Right cardiac atrium (tissue), 5 donors: ENCODE measurements at regions not wholly inside any gene's neighbourhood (a gene's known extent, or its start where the extent isn't known, plus 50 kb on each side); places are given as distances from the start of the nearest gene placed in this dataset.
"Not testable (repeated sequence)": the region's sequence is repeated elsewhere in the genome, so short reads cannot be mapped to it uniquely, and the experiment has no call there.

Source experiments
- ATAC-seq, 2 donors: fragments of 200-7000 bp; cut with Tn5 transposase; one replicate each; pipeline versions ENCODE4 v1.8.0 to v1.9.1; 2020; ENCODE audit warnings: moderate library complexity in 2 of 2, mild to moderate bottlenecking in 1 of 2
- DNase-seq, 3 donors: peaks; one replicate each; pipeline ENCODE4 v3.0.0-alpha.2; 2020
- H3K27ac ChIP-seq: one replicate; pipeline ENCODE4 v1.5.1; 2013; ENCODE audit warnings: mild to moderate bottlenecking, low read length, control low read depth, moderate library complexity
- H3K27me3 ChIP-seq: one replicate; pipeline ENCODE4 v1.6.1; 2013; ENCODE audit not compliant: control insufficient read depth, insufficient read depth
- H3K4me1 ChIP-seq: one replicate; pipeline ENCODE4 v1.6.1; 2013; ENCODE audit warnings: low read length; ENCODE audit not compliant: control insufficient read depth, insufficient read depth
- H3K4me3 ChIP-seq: one replicate; pipeline ENCODE4 v1.5.1; 2013; ENCODE audit warnings: low read length, control low read depth
- H3K9me3 ChIP-seq: one replicate; pipeline ENCODE4 v1.6.1; 2013; ENCODE audit warnings: low read length; ENCODE audit not compliant: control insufficient read depth
- WGBS: extraction: QIAGEN DNeasy Blood & Tissue Kit; methylation state at CpG from one replicate; pipeline ENCODE4 v1.1.7; 2013; 5-methylcytosine and 5-hydroxymethylcytosine counted together
- intact Hi-C, 4 donors: fragments of 100-400 bp; cut with DNase I; formaldehyde crosslinking; loops; one replicate each; pipeline versions ENCODE4 v1.11.0 to v1.14.0; 2022 to 2023
- donor health status: healthy with polysubstance abuse.
- donor health status: DM: no; HTN: yes; CAD: no.
- donor health status: DM: no; HTN: no; CAD: no.
- donor health status: DM: no; HTN: yes; CAD: no; lungs with severe emphysema.
- donor health status: DM: yes; HTN: yes; CAD: no.

DNA sequence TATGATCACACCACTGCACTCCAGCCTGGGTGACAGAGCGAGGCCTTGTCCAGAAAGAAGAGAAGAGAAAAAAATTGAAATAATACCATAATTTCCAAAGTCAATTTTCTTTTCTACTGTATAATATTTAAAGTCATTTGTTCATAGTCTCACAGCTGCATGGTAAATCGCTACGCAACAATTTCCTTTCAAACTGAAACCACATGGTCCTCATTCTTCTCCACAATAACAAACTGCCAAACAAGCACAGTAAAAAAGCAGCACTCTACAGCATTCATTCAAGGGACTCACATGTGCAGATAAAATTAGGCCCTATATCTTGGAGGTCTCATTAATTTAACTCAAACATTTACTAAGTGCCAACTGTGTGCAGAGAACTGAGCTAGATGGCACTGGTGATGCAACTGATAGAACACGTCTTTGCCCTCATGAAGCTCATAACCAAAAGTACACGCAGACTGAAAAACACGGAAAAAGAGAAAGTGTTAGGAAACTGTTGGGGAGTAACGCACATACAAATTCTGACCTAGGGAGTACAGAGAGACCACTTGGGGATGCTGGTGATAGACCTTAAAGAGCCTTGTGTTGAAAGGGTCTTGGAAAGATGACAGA, 68.4 kb upstream of the SRRM3 start:
- intact Hi-C loops = no loop called here
- no peak overlapping the region for H3K4me3 ChIP-seq
- WGBS = 57% methylated on average over 7 of the region's 7 CpGs
- no peaks in the 10 kb centered on the region for H3K9me3 ChIP-seq
- no peak overlapping the region for H3K27ac ChIP-seq
- no peaks in the 10 kb centered on the region for H3K27me3 ChIP-seq
- H3K4me1 ChIP-seq = no peaks in the 10 kb centered on the region
- ATAC-seq (no peak), DNase-seq (no peak)

- intact Hi-C loops = no loop called here
- 42% methylated on average over 3 of the region's 3 CpGs for WGBS
- H3K4me3 ChIP-seq = no peak overlapping the region
- H3K27ac ChIP-seq = no peak overlapping the region
- H3K9me3 ChIP-seq = no peaks in the 10 kb centered on the region
- H3K4me1 ChIP-seq = no peaks in the 10 kb centered on the region
- no peaks in the 10 kb centered on the region for H3K27me3 ChIP-seq
- ATAC-seq (no peak), DNase-seq (no peak)
Measured at GRCh38 chr7:76133839-76134238, 67.9 kb upstream of the SRRM3 start.

DNA sequence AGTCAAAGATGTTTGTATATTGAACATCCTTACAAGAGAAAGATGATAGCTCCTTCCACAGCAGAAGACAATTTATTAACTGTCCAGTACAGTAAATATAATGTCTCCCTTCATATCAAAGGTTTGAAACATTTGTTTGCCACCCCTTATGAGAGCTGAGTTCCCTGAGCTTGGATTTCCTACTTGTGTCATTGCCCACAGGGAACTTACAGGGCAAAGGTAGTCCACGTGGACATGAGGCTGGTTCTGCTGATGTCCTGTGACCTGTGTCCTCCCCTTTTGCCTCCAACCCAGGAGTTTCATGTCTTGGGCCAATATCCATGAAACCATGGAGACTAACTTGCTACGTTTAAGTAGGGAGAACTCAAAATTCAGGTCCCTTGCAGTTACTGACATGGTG, 66.4 kb upstream of the SRRM3 start:
- H3K27ac ChIP-seq, H3K9me3 ChIP-seq, ATAC-seq, H3K27me3 ChIP-seq, H3K4me1 ChIP-seq, H3K4me3 ChIP-seq, DNase-seq, intact Hi-C loops: not testable (repeated sequence)
- WGBS = 60% methylated on average over 2 of the region's 2 CpGs

DNA sequence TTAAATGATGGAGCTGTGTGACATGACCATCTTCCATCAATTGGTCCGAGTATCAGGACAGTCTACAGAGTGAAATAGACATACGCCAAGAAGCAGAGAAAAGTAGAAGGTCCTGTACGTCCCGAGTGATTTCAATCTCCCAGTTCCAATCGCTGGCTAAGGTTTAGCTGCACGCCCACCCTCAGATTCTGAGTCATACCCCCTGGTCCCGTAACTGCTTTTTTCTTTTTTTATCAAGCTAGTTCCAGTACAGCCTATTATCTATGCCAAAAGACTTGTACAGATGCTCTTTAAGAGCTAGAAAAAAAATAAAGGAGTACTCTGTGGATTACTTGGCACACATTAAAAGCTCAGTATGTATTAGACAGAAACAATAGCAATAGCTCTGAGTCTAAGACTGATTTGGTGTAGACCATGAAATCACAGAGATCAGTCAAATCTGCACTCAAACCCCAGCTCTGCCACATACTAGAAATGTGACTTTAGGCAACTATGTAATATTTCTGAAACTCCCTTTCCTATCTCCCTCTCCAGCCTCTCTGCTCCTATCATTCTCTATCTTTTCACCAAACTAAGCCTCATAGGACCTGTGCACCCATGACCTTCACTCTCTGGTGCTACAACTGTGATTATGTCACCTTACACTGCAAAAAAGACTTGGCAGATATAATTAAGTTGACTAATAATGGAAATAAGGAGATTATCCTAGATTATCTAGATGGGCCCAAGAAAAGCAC, 63.0 kb upstream of the SRRM3 start:
- H3K27me3 ChIP-seq, intact Hi-C loops, H3K4me3 ChIP-seq, DNase-seq, H3K4me1 ChIP-seq, H3K9me3 ChIP-seq, ATAC-seq, H3K27ac ChIP-seq: not testable (repeated sequence)
- 58% methylated on average over 7 of the region's 7 CpGs for WGBS

- no peaks in the 10 kb centered on the region for H3K9me3 ChIP-seq
- WGBS = 86% methylated on average over 1 of the region's 1 CpG
- H3K4me3 ChIP-seq = no peak overlapping the region
- H3K27ac ChIP-seq = no peak overlapping the region
- H3K4me1 ChIP-seq = no peaks in the 10 kb centered on the region
- DNase-seq (no peak), ATAC-seq (no peak)
- intact Hi-C loops = loop anchor here in 1 of 4 donors (10.0 kb wide), 1 partner anchor 55 kb away; no protein-coding TSS in a partner anchor
- no peaks in the 10 kb centered on the region for H3K27me3 ChIP-seq
Measured at GRCh38 chr7:76139670-76140069, 62.0 kb upstream of the SRRM3 start.

DNA sequence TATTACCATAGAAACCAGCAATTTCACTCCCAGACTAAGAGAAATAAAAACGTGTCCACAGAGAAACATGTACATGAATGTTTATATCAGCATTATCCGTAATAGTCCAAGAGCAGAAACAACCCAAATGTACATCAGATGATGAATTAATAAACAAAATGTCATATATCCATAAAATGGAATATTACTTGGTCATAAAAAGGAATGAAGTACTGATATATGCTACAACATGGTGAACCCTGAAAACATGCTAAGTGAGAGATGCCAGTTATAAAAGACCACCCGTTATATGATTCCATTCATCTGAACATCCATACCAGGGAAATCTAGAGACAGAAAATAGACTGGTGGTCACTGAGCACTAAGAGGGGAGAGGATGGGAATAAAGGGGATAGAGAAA, 61.4 kb upstream of the SRRM3 start:
- intact Hi-C loops = loop anchor here in 1 of 4 donors (10.0 kb wide), 1 partner anchor 55 kb away; no protein-coding TSS in a partner anchor
- not testable (repeated sequence) for DNase-seq, H3K27ac ChIP-seq, H3K4me1 ChIP-seq, H3K9me3 ChIP-seq, ATAC-seq, H3K4me3 ChIP-seq, H3K27me3 ChIP-seq
- WGBS = 73% methylated on average over 3 of the region's 3 CpGs

- H3K4me1 ChIP-seq = no peaks in the 10 kb centered on the region
- intact Hi-C loops = loop anchor here in 1 of 4 donors (10.0 kb wide), 1 partner anchor 58 kb away; no protein-coding TSS in a partner anchor
- H3K27me3 ChIP-seq = no peaks in the 10 kb centered on the region
- WGBS = 76% methylated on average over 5 of the region's 5 CpGs
- H3K27ac ChIP-seq = no peak overlapping the region
- ATAC-seq (peak in 1 of 2 donors; percentile 31), DNase-seq (no peak)
- no peaks in the 10 kb centered on the region for H3K9me3 ChIP-seq
- H3K4me3 ChIP-seq = no peak overlapping the region
Measured at GRCh38 chr7:76142861-76143260, 58.8 kb upstream of the SRRM3 start.

DNA sequence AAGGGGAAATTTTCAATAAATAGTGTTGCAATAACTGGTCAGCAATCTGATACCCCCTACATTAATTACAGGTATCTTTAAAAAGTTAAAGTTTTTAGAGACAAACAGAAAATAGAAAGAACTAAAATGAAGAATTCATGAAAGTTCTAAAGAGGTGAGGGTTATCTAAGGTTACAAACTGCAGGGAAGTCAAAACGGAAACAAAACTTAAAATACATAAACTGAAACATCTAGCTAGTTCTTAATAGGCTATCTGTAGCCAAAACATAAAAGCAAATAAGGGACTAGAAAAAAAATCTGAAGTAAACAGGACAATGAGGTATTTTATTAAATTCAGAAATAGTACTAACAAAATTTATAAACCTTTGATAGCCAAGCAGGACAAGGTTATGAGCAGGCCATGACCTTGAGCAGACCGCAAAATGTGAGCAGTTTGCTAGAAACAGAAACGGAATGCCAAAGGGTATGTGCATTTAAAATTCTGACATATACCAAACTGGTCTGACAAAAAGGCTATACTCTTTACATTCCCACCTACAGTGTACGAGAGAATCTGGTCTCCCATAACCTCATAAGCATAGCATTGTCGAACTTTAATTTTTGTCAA, 56.9 kb upstream of the SRRM3 start:
- intact Hi-C loops = loop anchor here in 1 of 4 donors (10.0 kb wide), 1 partner anchor 60 kb away; no protein-coding TSS in a partner anchor
- H3K4me1 ChIP-seq = not testable (repeated sequence)

DNA sequence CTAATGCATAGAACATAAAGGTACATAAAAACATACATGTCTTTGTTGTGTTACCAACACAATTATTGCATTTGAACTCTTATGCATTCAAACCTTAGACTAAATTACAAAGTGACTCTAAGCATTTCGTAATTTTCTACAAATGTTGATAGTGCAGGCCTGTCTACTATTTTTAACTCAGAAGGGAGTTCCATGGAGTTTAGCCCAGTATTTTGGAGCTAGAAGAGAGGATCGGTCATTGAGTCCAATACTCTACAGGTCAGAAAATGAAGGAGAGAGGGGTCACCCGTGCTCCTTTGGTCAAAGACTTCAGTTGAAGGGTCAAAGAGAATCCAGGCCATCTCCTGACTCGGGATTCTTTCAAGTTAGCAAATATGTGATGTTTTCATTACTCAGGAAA, 55.3 kb upstream of the SRRM3 start:
- intact Hi-C loops = loop anchor here in 1 of 4 donors (10.0 kb wide), 1 partner anchor 62 kb away; no protein-coding TSS in a partner anchor
- no peaks in the 10 kb centered on the region for H3K9me3 ChIP-seq
- no peak overlapping the region for H3K4me3 ChIP-seq
- DNase-seq = no peak
- no peak overlapping the region for H3K27ac ChIP-seq
- H3K27me3 ChIP-seq = no peaks in the 10 kb centered on the region
- 56% methylated on average over 4 of the region's 4 CpGs for WGBS
- no peak for ATAC-seq
- no peaks in the 10 kb centered on the region for H3K4me1 ChIP-seq

More for the DNA sequence above, 56.9 kb upstream of the SRRM3 start:
- H3K9me3 ChIP-seq, H3K4me3 ChIP-seq, H3K27me3 ChIP-seq, ATAC-seq, DNase-seq, H3K27ac ChIP-seq: not testable (repeated sequence)
- WGBS = 73% methylated on average over 5 of the region's 5 CpGs

DNA sequence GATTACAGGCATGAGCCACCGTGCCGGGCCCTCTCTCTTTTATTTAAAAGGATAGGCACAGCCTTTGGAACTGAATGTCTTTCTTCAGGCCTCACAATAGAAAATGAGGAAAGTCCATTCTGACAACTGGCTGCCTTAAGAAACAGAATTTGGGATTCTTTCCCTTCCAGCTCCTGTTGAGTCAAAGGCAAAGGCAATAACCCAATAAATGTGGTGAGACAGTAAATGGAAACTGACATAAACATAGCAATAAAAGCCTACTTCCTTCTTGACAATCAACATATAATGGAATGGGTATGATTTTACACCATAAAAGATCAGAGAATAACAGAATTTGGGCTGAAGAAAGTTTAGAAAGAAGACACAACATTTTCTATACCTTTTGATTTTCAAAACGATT, 52.7 kb upstream of the SRRM3 start:
- H3K4me1 ChIP-seq, H3K4me3 ChIP-seq, DNase-seq, H3K27ac ChIP-seq, ATAC-seq, H3K9me3 ChIP-seq, H3K27me3 ChIP-seq: not testable (repeated sequence)
- WGBS = 78% methylated on average over 3 of the region's 3 CpGs
- intact Hi-C loops = loop anchor here in 1 of 4 donors (10.0 kb wide), 1 partner anchor 64 kb away; no protein-coding TSS in a partner anchor
